CD4-positive, alpha-beta T cell (primary cell): ENCODE measurements at regions not wholly inside any gene's neighbourhood (a gene's known extent, or its start where the extent isn't known, plus 50 kb on each side); places are given as distances from the start of the nearest gene placed in this dataset.

ENCODE experiments used
- ATAC-seq: fragments of 200-7000 bp; cut with Tn5 transposase; one replicate; pipeline ENCODE4 v1.10.0; 2022; ENCODE audit warnings: mild to moderate bottlenecking; ENCODE audit not compliant: poor library complexity
- CTCF ChIA-PET: fragments of 350-600 bp; sonication (Branson Sonifier 250); formaldehyde crosslinking; loops from one replicate; lab custom pipeline; 2021; ENCODE audit warnings: antibody characterized with exemption, inconsistent platforms; lab: Charles Lee
- POLR2A ChIA-PET: fragments of 350-600 bp; sonication (Branson Sonifier 250); formaldehyde crosslinking; loops from one replicate; lab custom pipeline; 2021; ENCODE audit warnings: antibody characterized with exemption, inconsistent platforms; lab: Charles Lee
- DNase-seq, 14 experiments: peaks; one replicate each; pipeline ENCODE4 v3.0.0-alpha.2; 2013 to 2020; ENCODE audit warnings: mixed read lengths in 2 of 14
- H3K27ac ChIP-seq, 2 donors: one replicate each; pipeline versions ENCODE4 v1.5.1 to v1.7.0; 2013; ENCODE audit warnings: low read length in 2 of 2, low read depth in 1 of 2, mild to moderate bottlenecking in 1 of 2
- H3K27me3 ChIP-seq, 2 experiments: 1 replicate in 1 of 2; 2 replicates in 1 of 2; pipeline versions ENCODE4 v1.6.1 to v1.7.0; 2013; ENCODE audit warnings: low read length in 2 of 2, control low read depth in 1 of 2, mild to moderate bottlenecking in 1 of 2, moderate library complexity in 1 of 2; ENCODE audit not compliant: insufficient read depth in 2 of 2, control insufficient read depth in 1 of 2
- H3K36me3 ChIP-seq: one replicate; pipeline ENCODE4 v1.6.1; 2013; ENCODE audit warnings: low read length, control low read depth; ENCODE audit not compliant: insufficient read depth
- H3K4me1 ChIP-seq: one replicate; pipeline ENCODE4 v1.6.1; 2013; ENCODE audit warnings: low read length, control low read depth; ENCODE audit not compliant: insufficient read depth
- H3K4me3 ChIP-seq: one replicate; pipeline ENCODE4 v1.5.1; 2013; ENCODE audit warnings: mild to moderate bottlenecking, low read length, moderate library complexity
- H3K9me3 ChIP-seq, 2 experiments: 1 replicate in 1 of 2; 2 replicates in 1 of 2; pipeline versions ENCODE4 v1.6.1 to v1.7.0; 2013; ENCODE audit warnings: low read length in 2 of 2, mild to moderate bottlenecking in 2 of 2, control low read depth in 1 of 2, moderate library complexity in 1 of 2; ENCODE audit not compliant: control insufficient read depth in 1 of 2, insufficient read depth in 1 of 2
- H3K27ac Mint-ChIP-seq: one replicate; pipeline ENCODE4 v1.8.0; 2020; ENCODE audit warnings: mixed read lengths
- H3K27me3 Mint-ChIP-seq: one replicate; pipeline ENCODE4 v1.8.0; 2021; ENCODE audit warnings: mixed read lengths
- H3K36me3 Mint-ChIP-seq: one replicate; pipeline ENCODE4 v1.8.0; 2021; ENCODE audit warnings: low read depth, mixed read lengths
- H3K4me1 Mint-ChIP-seq: one replicate; pipeline ENCODE4 v1.8.0; 2021; ENCODE audit warnings: low read depth, mixed read lengths
- H3K4me3 Mint-ChIP-seq: one replicate; pipeline ENCODE4 v1.8.0; 2020; ENCODE audit warnings: mild to moderate bottlenecking, mixed read lengths
- H3K9me3 Mint-ChIP-seq: one replicate; pipeline ENCODE4 v1.8.0; 2020; ENCODE audit warnings: mixed read lengths
- intact Hi-C, 2 experiments: fragments of 100-400 bp; cut with DNase I in 1 of 2; cut with micrococcal nuclease in 1 of 2; formaldehyde crosslinking; loops; one replicate each; pipeline versions ENCODE4 v1.15.1 to v1.9.0; 2023 to 2025; cut with DNase I, micrococcal nuclease
- TF ChIP-seq, protein P1 (sequence below): fragments of 200-600 bp; IDR thresholded peaks from one replicate; pipeline ENCODE4 v1.8.0; 2022; ENCODE audit warnings: antibody characterized with exemption, mild to moderate bottlenecking

GRCh38 chr5:145294331-145294730 is 540.8 kb downstream of the PRELID2 start:
- H3K4me3 ChIP-seq: no peak overlapping the region
- H3K4me1 Mint-ChIP-seq: no peaks in the 10 kb centered on the region
- H3K9me3 Mint-ChIP-seq: no peaks in the 10 kb centered on the region
- TF ChIP-seq, protein P1, sequence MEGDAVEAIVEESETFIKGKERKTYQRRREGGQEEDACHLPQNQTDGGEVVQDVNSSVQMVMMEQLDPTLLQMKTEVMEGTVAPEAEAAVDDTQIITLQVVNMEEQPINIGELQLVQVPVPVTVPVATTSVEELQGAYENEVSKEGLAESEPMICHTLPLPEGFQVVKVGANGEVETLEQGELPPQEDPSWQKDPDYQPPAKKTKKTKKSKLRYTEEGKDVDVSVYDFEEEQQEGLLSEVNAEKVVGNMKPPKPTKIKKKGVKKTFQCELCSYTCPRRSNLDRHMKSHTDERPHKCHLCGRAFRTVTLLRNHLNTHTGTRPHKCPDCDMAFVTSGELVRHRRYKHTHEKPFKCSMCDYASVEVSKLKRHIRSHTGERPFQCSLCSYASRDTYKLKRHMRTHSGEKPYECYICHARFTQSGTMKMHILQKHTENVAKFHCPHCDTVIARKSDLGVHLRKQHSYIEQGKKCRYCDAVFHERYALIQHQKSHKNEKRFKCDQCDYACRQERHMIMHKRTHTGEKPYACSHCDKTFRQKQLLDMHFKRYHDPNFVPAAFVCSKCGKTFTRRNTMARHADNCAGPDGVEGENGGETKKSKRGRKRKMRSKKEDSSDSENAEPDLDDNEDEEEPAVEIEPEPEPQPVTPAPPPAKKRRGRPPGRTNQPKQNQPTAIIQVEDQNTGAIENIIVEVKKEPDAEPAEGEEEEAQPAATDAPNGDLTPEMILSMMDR: no peak
- CTCF ChIA-PET: no interaction called here
- no peak overlapping the region for H3K4me3 Mint-ChIP-seq
- ATAC-seq (no peak), DNase-seq (no peak)
- H3K27me3 ChIP-seq: no peaks in the 10 kb centered on the region
- no peaks in the 10 kb centered on the region for H3K27me3 Mint-ChIP-seq
- H3K36me3 ChIP-seq: no peaks in the 10 kb centered on the region
- no peak overlapping the region for H3K27ac Mint-ChIP-seq
- H3K36me3 Mint-ChIP-seq: no peaks in the 10 kb centered on the region
- POLR2A ChIA-PET: no interaction called here
- no peak overlapping the region for H3K27ac ChIP-seq
- peaks cover 0 to 3% of the 10 kb centered on the region in 2 experiments for H3K9me3 ChIP-seq
- intact Hi-C loops: no loop called here
- no peaks in the 10 kb centered on the region for H3K4me1 ChIP-seq

DNA sequence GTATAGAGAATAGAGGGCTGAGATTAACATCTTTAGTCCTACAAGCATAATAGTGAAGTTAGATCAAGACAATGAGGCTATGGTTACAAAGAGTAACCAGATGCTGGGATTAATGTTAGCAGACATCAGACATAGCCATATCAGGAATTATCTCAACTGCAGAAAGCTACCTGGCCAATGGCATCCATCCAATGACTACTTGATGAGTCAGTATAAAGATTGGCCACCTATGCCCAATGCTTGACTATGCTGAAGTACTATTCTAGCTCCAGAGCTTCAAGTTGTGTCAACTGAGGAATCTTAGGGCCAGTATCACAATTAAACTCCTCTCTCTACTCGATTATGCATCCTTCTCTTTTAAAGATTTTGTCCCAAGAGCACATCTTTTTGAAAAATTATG is 541.4 kb downstream of the PRELID2 start:
- ATAC-seq: no peak
- CTCF ChIA-PET: no interaction called here
- DNase-seq: no peak
- Mint-ChIP-seq H3K4me1 (no peaks in the 10 kb centered on the region), H3K9me3 (no peaks in the 10 kb centered on the region), H3K4me3 (no peak overlapping the region), H3K27ac (no peak overlapping the region), H3K27me3 (no peaks in the 10 kb centered on the region), H3K36me3 (no peaks in the 10 kb centered on the region)
- no peaks in the 10 kb centered on the region for H3K4me1 ChIP-seq
- no peak overlapping the region for H3K27ac ChIP-seq
- no peak overlapping the region for H3K4me3 ChIP-seq
- H3K9me3 ChIP-seq: peaks cover 0 to 3% of the 10 kb centered on the region in 2 experiments
- POLR2A ChIA-PET: no interaction called here
- no peaks in the 10 kb centered on the region for H3K27me3 ChIP-seq
- H3K36me3 ChIP-seq: no peaks in the 10 kb centered on the region
- intact Hi-C loops: no loop called here
- TF ChIP-seq, protein P1: no peak

DNA sequence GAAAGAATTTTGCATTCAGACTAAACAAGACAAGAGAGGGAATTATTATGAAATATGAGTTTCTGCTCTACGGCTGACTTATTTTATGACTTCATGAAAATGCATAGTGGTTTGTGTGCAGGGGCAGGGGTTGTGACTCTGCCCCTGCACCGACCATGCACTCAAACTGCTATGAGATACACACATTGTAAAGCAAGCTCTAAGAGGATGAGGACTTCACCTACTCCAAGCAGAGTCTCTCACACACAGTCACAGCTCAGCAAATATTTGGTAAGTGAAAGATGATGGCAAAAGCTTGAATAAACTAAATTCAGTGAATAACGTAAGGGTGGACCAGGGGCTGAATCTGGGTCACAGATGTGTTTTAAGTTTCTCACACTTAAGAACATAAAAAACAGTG is 542.9 kb downstream of the PRELID2 start:
- no peak for ATAC-seq
- peaks cover 0 to 3% of the 10 kb centered on the region in 2 experiments for H3K9me3 ChIP-seq
- TF ChIP-seq, protein P1: no peak
- no peaks in the 10 kb centered on the region for H3K4me1 Mint-ChIP-seq
- intact Hi-C loops: no loop called here
- H3K36me3 ChIP-seq: no peaks in the 10 kb centered on the region
- H3K27ac Mint-ChIP-seq: no peak overlapping the region
- no peaks in the 10 kb centered on the region for H3K36me3 Mint-ChIP-seq
- no peak overlapping the region for H3K4me3 Mint-ChIP-seq
- H3K27me3 Mint-ChIP-seq: no peaks in the 10 kb centered on the region
- ChIA-PET POLR2A (no interaction called here), CTCF (no interaction called here)
- no peaks in the 10 kb centered on the region for H3K9me3 Mint-ChIP-seq
- no peaks in the 10 kb centered on the region for H3K4me1 ChIP-seq
- no peaks in the 10 kb centered on the region for H3K27me3 ChIP-seq
- H3K27ac ChIP-seq: no peak overlapping the region
- no peak overlapping the region for H3K4me3 ChIP-seq
- no peak for DNase-seq
